Effector memory CD8-positive, alpha-beta T cell (primary cell): ENCODE measurements at regions not wholly inside any gene's neighbourhood (a gene's known extent, or its start where the extent isn't known, plus 50 kb on each side); places are given as distances from the start of the nearest gene placed in this dataset.
"Not testable (repeated sequence)": the region's sequence is repeated elsewhere in the genome, so short reads cannot be mapped to it uniquely, and the experiment has no call there.

ENCODE experiments used
- ATAC-seq: fragments of 150-1000 bp; cut with Tn5 transposase; replicated peaks from 2 replicates; pipeline ENCODE4 v1.10.0; 2021; ENCODE audit warnings: mild to moderate bottlenecking, moderate library complexity
- DNase-seq, 3 experiments: peaks; one replicate each; pipeline ENCODE4 v3.0.0; 2021
- H3K27ac Mint-ChIP-seq, 2 donors: one replicate each; pipeline ENCODE4 v1.8.0; 2022; ENCODE audit warnings: mild to moderate bottlenecking in 2 of 2, mixed read lengths in 2 of 2, moderate library complexity in 2 of 2
- H3K27me3 Mint-ChIP-seq, 2 donors: one replicate each; pipeline ENCODE4 v1.8.0; 2022; ENCODE audit warnings: mixed read lengths in 2 of 2
- H3K36me3 Mint-ChIP-seq: one replicate; pipeline ENCODE4 v1.8.0; 2022; ENCODE audit warnings: mild to moderate bottlenecking, moderate library complexity, mixed read lengths; ENCODE audit not compliant: insufficient read depth
- H3K4me1 Mint-ChIP-seq, 2 donors: one replicate each; pipeline ENCODE4 v1.8.0; 2022; ENCODE audit warnings: low read depth in 2 of 2, mixed read lengths in 2 of 2
- H3K4me3 Mint-ChIP-seq, 2 donors: one replicate each; pipeline ENCODE4 v1.8.0; 2022; ENCODE audit warnings: mild to moderate bottlenecking in 2 of 2, mixed read lengths in 2 of 2, moderate library complexity in 2 of 2
- H3K9me3 Mint-ChIP-seq, 2 donors: one replicate each; pipeline ENCODE4 v1.8.0; 2022; ENCODE audit warnings: mixed read lengths in 2 of 2

GRCh38 chr18:70536370-70537062 is 247.7 kb downstream of the SOCS6 start:
- H3K9me3 Mint-ChIP-seq = peaks cover 0 to 5% of the 10 kb centered on the region in 2 donors
- no peaks in the 10 kb centered on the region for H3K27me3 Mint-ChIP-seq
- ATAC-seq (no peak), DNase-seq (no peak)
- H3K27ac Mint-ChIP-seq = no peak overlapping the region
- H3K4me1 Mint-ChIP-seq = no peaks in the 10 kb centered on the region
- H3K4me3 Mint-ChIP-seq = no peak overlapping the region
- peaks cover 6% of the 10 kb centered on the region for H3K36me3 Mint-ChIP-seq

- ATAC-seq = no peak
- Mint-ChIP-seq H3K9me3 (no peaks in the 10 kb centered on the region), H3K36me3 (peaks cover 6% of the 10 kb centered on the region), H3K27me3 (no peaks in the 10 kb centered on the region), H3K4me3 (no peak overlapping the region), H3K4me1 (no peaks in the 10 kb centered on the region), H3K27ac (no peak overlapping the region)
- no peak for DNase-seq
Measured at GRCh38 chr18:70535041-70535440, 246.2 kb downstream of the SOCS6 start.

GRCh38 chr18:70525322-70525721 is 236.5 kb downstream of the SOCS6 start:
- not testable (repeated sequence) for H3K36me3 Mint-ChIP-seq, H3K27ac Mint-ChIP-seq, DNase-seq, ATAC-seq, H3K4me1 Mint-ChIP-seq, H3K4me3 Mint-ChIP-seq, H3K9me3 Mint-ChIP-seq, H3K27me3 Mint-ChIP-seq

GRCh38 chr18:70523792-70524182 is 234.9 kb downstream of the SOCS6 start:
- ATAC-seq (no peak), DNase-seq (no peak)
- no peak overlapping the region for H3K27ac Mint-ChIP-seq
- peaks cover 0 to 9% of the 10 kb centered on the region in 2 donors for H3K9me3 Mint-ChIP-seq
- H3K4me3 Mint-ChIP-seq = no peak overlapping the region
- H3K27me3 Mint-ChIP-seq = no peaks in the 10 kb centered on the region
- no peaks in the 10 kb centered on the region for H3K4me1 Mint-ChIP-seq
- peaks cover 6% of the 10 kb centered on the region for H3K36me3 Mint-ChIP-seq

- Mint-ChIP-seq H3K27ac (no peak overlapping the region), H3K27me3 (no peaks in the 10 kb centered on the region), H3K4me3 (no peak overlapping the region), H3K9me3 (peaks cover 0 to 9% of the 10 kb centered on the region in 2 donors), H3K4me1 (no peaks in the 10 kb centered on the region), H3K36me3 (peaks cover 6% of the 10 kb centered on the region)
- DNase-seq (no peak), ATAC-seq (no peak)
Measured at GRCh38 chr18:70523035-70523791, 234.4 kb downstream of the SOCS6 start.

- no peak for DNase-seq
- no peak for ATAC-seq
- H3K36me3 Mint-ChIP-seq = peaks cover 6% of the 10 kb centered on the region
- H3K4me3 Mint-ChIP-seq = no peak overlapping the region
- H3K27ac Mint-ChIP-seq = no peak overlapping the region
- no peaks in the 10 kb centered on the region for H3K27me3 Mint-ChIP-seq
- H3K9me3 Mint-ChIP-seq = peaks cover 0 to 9% of the 10 kb centered on the region in 2 donors
- no peaks in the 10 kb centered on the region for H3K4me1 Mint-ChIP-seq
Measured at GRCh38 chr18:70522183-70522680, 233.4 kb downstream of the SOCS6 start.

- Mint-ChIP-seq H3K4me3 (no peak overlapping the region), H3K27ac (no peak overlapping the region), H3K36me3 (peaks cover 2% of the 10 kb centered on the region), H3K27me3 (no peaks in the 10 kb centered on the region), H3K4me1 (no peaks in the 10 kb centered on the region), H3K9me3 (peaks cover 0 to 3% of the 10 kb centered on the region in 2 donors)
- no peak for ATAC-seq
- no peak for DNase-seq
Measured at GRCh38 chr18:70520867-70521266, 232.0 kb downstream of the SOCS6 start.

GRCh38 chr18:70513502-70514171 is 224.8 kb downstream of the SOCS6 start:
- Mint-ChIP-seq H3K36me3 (no peaks in the 10 kb centered on the region), H3K27me3 (no peaks in the 10 kb centered on the region)
- no peak for ATAC-seq

GRCh38 chr18:70507970-70508369 is 219.1 kb downstream of the SOCS6 start:
- H3K27ac Mint-ChIP-seq = no peak overlapping the region
- no peaks in the 10 kb centered on the region for H3K9me3 Mint-ChIP-seq
- no peak overlapping the region for H3K4me3 Mint-ChIP-seq
- no peak for DNase-seq
- no peak for ATAC-seq
- H3K36me3 Mint-ChIP-seq = no peaks in the 10 kb centered on the region
- H3K27me3 Mint-ChIP-seq = peaks cover 0 to 4% of the 10 kb centered on the region in 2 donors
- H3K4me1 Mint-ChIP-seq = no peaks in the 10 kb centered on the region

More at GRCh38 chr18:70513502-70514171, 224.8 kb downstream of the SOCS6 start:
- no peak for DNase-seq
- H3K9me3 Mint-ChIP-seq = no peaks in the 10 kb centered on the region
- H3K4me3 Mint-ChIP-seq = no peak overlapping the region
- H3K4me1 Mint-ChIP-seq = no peaks in the 10 kb centered on the region
- no peak overlapping the region for H3K27ac Mint-ChIP-seq

GRCh38 chr18:70506511-70506910 is 217.7 kb downstream of the SOCS6 start:
- peaks cover 0 to 4% of the 10 kb centered on the region in 2 donors for H3K27me3 Mint-ChIP-seq
- ATAC-seq = no peak

GRCh38 chr18:70503060-70503459 is 214.2 kb downstream of the SOCS6 start:
- peaks cover 0 to 4% of the 10 kb centered on the region in 2 donors for H3K27me3 Mint-ChIP-seq
- H3K4me3 Mint-ChIP-seq = no peak overlapping the region
- no peak overlapping the region for H3K27ac Mint-ChIP-seq
- DNase-seq = no peak
- ATAC-seq = no peak
- H3K9me3 Mint-ChIP-seq = no peaks in the 10 kb centered on the region
- no peaks in the 10 kb centered on the region for H3K4me1 Mint-ChIP-seq
- no peaks in the 10 kb centered on the region for H3K36me3 Mint-ChIP-seq

More at GRCh38 chr18:70506511-70506910, 217.7 kb downstream of the SOCS6 start:
- Mint-ChIP-seq H3K36me3 (no peaks in the 10 kb centered on the region), H3K4me1 (no peaks in the 10 kb centered on the region), H3K4me3 (no peak overlapping the region), H3K9me3 (no peaks in the 10 kb centered on the region), H3K27ac (no peak overlapping the region)
- no peak for DNase-seq

- H3K4me3 Mint-ChIP-seq = no peak overlapping the region
- H3K27ac Mint-ChIP-seq = no peak overlapping the region
- H3K36me3 Mint-ChIP-seq = no peaks in the 10 kb centered on the region
- H3K4me1 Mint-ChIP-seq = no peaks in the 10 kb centered on the region
- ATAC-seq = no peak
- no peak for DNase-seq
- no peaks in the 10 kb centered on the region for H3K27me3 Mint-ChIP-seq
- no peaks in the 10 kb centered on the region for H3K9me3 Mint-ChIP-seq
Measured at GRCh38 chr18:70501358-70501757, 212.5 kb downstream of the SOCS6 start.

- Mint-ChIP-seq H3K36me3 (no peaks in the 10 kb centered on the region), H3K4me1 (no peaks in the 10 kb centered on the region), H3K27me3 (no peaks in the 10 kb centered on the region), H3K27ac (no peak overlapping the region), H3K4me3 (no peak overlapping the region), H3K9me3 (no peaks in the 10 kb centered on the region)
- no peak for DNase-seq
- ATAC-seq = no peak
Measured at GRCh38 chr18:70500748-70501147, 211.9 kb downstream of the SOCS6 start.
